ENCODE measurements at regions not wholly inside any gene's neighbourhood (a gene's known extent, or its start where the extent isn't known, plus 50 kb on each side); places are given as distances from the start of the nearest gene placed in this dataset.

DNA sequence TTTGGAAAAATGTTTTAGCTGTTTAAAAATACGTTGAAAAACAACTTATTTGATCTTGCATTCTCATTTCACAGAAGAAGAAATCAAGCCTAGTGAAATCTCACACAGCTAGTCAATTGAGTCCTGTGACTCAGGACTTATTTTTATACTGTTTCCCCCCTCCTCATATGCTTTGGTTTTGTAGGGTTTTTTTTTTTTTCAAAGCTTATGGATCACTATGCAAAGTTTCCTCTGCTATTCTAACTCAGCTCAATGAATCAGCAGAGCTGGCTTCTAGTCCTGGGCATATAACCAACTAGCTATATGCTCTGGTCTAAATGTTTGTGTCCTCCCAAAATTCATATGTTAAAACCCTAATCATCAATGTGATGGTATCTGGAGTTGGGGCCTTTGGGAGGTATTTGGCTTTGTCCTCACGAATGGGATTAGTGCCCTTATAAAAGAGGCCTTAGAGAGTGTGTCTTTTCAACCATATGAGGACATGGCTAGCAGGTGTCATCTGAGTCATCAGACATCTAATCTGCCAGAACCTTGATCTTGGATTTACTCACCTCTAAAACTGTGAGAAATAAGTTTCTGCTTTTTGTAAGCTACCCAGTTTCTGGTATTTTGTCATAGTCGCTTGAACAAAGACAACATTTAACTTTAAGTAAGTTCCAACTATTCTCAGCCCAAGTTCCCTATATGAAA, 317.2 kb upstream of the C1orf87 start:
- H3K27ac Mint-ChIP-seq: no peak overlapping the region
- no peak for ATAC-seq
- H3K36me3 Mint-ChIP-seq: no peaks in the 10 kb centered on the region
- TF ChIP-seq, protein P1, sequence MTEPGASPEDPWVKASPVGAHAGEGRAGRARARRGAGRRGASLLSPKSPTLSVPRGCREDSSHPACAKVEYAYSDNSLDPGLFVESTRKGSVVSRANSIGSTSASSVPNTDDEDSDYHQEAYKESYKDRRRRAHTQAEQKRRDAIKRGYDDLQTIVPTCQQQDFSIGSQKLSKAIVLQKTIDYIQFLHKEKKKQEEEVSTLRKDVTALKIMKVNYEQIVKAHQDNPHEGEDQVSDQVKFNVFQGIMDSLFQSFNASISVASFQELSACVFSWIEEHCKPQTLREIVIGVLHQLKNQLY (CRISPR knock-in tag; IDR thresholded peaks at IDR 0.05): no peak
- TF ChIP-seq ESRRA (CRISPR knock-in tag; IDR thresholded peaks at IDR 0.05; ENCODE audit: borderline replicate concordance) (no peak), FOXP1 (CRISPR knock-in tag; IDR thresholded peaks at IDR 0.05; ENCODE audit: borderline replicate concordance) (no peak), SMAD3 (CRISPR knock-in tag; IDR thresholded peaks at IDR 0.05; ENCODE audit: borderline replicate concordance) (no peak), FOXJ3 (CRISPR knock-in tag; IDR thresholded peaks at IDR 0.05; ENCODE audit: borderline replicate concordance) (no peak), TEAD4 (CRISPR knock-in tag; IDR thresholded peaks at IDR 0.05) (no peak), SOX15 (CRISPR knock-in tag; IDR thresholded peaks at IDR 0.05) (no peak), ATF1 (CRISPR knock-in tag; IDR thresholded peaks at IDR 0.05) (no peak), ZNF396 (CRISPR knock-in tag; IDR thresholded peaks at IDR 0.05; ENCODE audit: borderline replicate concordance) (no peak), CREM (CRISPR knock-in tag; IDR thresholded peaks at IDR 0.05) (no peak), ZBTB21 (CRISPR knock-in tag; IDR thresholded peaks at IDR 0.05; ENCODE audit: borderline replicate concordance) (no peak)
- TF ChIP-seq, protein P2, sequence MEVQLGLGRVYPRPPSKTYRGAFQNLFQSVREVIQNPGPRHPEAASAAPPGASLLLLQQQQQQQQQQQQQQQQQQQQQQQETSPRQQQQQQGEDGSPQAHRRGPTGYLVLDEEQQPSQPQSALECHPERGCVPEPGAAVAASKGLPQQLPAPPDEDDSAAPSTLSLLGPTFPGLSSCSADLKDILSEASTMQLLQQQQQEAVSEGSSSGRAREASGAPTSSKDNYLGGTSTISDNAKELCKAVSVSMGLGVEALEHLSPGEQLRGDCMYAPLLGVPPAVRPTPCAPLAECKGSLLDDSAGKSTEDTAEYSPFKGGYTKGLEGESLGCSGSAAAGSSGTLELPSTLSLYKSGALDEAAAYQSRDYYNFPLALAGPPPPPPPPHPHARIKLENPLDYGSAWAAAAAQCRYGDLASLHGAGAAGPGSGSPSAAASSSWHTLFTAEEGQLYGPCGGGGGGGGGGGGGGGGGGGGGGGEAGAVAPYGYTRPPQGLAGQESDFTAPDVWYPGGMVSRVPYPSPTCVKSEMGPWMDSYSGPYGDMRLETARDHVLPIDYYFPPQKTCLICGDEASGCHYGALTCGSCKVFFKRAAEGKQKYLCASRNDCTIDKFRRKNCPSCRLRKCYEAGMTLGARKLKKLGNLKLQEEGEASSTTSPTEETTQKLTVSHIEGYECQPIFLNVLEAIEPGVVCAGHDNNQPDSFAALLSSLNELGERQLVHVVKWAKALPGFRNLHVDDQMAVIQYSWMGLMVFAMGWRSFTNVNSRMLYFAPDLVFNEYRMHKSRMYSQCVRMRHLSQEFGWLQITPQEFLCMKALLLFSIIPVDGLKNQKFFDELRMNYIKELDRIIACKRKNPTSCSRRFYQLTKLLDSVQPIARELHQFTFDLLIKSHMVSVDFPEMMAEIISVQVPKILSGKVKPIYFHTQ (CRISPR knock-in tag; IDR thresholded peaks at IDR 0.05): no peak
- TF ChIP-seq, protein P3, sequence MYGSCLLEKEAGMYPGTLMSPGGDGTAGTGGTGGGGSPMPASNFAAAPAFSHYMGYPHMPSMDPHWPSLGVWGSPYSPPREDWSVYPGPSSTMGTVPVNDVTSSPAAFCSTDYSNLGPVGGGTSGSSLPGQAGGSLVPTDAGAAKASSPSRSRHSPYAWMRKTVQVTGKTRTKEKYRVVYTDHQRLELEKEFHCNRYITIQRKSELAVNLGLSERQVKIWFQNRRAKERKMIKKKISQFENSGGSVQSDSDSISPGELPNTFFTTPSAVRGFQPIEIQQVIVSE (CRISPR knock-in tag; IDR thresholded peaks at IDR 0.05; ENCODE audit: borderline replicate concordance): no peak
- TF ChIP-seq, protein P4, sequence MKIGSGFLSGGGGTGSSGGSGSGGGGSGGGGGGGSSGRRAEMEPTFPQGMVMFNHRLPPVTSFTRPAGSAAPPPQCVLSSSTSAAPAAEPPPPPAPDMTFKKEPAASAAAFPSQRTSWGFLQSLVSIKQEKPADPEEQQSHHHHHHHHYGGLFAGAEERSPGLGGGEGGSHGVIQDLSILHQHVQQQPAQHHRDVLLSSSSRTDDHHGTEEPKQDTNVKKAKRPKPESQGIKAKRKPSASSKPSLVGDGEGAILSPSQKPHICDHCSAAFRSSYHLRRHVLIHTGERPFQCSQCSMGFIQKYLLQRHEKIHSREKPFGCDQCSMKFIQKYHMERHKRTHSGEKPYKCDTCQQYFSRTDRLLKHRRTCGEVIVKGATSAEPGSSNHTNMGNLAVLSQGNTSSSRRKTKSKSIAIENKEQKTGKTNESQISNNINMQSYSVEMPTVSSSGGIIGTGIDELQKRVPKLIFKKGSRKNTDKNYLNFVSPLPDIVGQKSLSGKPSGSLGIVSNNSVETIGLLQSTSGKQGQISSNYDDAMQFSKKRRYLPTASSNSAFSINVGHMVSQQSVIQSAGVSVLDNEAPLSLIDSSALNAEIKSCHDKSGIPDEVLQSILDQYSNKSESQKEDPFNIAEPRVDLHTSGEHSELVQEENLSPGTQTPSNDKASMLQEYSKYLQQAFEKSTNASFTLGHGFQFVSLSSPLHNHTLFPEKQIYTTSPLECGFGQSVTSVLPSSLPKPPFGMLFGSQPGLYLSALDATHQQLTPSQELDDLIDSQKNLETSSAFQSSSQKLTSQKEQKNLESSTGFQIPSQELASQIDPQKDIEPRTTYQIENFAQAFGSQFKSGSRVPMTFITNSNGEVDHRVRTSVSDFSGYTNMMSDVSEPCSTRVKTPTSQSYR (CRISPR knock-in tag; IDR thresholded peaks at IDR 0.05): no peak
- TF ChIP-seq, protein P5, sequence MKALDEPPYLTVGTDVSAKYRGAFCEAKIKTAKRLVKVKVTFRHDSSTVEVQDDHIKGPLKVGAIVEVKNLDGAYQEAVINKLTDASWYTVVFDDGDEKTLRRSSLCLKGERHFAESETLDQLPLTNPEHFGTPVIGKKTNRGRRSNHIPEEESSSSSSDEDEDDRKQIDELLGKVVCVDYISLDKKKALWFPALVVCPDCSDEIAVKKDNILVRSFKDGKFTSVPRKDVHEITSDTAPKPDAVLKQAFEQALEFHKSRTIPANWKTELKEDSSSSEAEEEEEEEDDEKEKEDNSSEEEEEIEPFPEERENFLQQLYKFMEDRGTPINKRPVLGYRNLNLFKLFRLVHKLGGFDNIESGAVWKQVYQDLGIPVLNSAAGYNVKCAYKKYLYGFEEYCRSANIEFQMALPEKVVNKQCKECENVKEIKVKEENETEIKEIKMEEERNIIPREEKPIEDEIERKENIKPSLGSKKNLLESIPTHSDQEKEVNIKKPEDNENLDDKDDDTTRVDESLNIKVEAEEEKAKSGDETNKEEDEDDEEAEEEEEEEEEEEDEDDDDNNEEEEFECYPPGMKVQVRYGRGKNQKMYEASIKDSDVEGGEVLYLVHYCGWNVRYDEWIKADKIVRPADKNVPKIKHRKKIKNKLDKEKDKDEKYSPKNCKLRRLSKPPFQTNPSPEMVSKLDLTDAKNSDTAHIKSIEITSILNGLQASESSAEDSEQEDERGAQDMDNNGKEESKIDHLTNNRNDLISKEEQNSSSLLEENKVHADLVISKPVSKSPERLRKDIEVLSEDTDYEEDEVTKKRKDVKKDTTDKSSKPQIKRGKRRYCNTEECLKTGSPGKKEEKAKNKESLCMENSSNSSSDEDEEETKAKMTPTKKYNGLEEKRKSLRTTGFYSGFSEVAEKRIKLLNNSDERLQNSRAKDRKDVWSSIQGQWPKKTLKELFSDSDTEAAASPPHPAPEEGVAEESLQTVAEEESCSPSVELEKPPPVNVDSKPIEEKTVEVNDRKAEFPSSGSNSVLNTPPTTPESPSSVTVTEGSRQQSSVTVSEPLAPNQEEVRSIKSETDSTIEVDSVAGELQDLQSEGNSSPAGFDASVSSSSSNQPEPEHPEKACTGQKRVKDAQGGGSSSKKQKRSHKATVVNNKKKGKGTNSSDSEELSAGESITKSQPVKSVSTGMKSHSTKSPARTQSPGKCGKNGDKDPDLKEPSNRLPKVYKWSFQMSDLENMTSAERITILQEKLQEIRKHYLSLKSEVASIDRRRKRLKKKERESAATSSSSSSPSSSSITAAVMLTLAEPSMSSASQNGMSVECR (CRISPR knock-in tag; IDR thresholded peaks at IDR 0.05; ENCODE audit: borderline replicate concordance): no peak
- H3K4me3 Mint-ChIP-seq: no peak overlapping the region
- no peaks in the 10 kb centered on the region for H3K27me3 Mint-ChIP-seq (ENCODE audit: low read depth)
- H3K9me3 Mint-ChIP-seq: no peaks in the 10 kb centered on the region
- peaks cover 7% of the 10 kb centered on the region for H3K4me1 Mint-ChIP-seq
- POLR2A ChIA-PET: interaction anchor here (0.6 kb wide), 1 partner anchor 414 kb away, joined by 3 read pairs; no protein-coding TSS in a partner anchor
- DNase-seq (ENCODE audit: low spot score): no peak
- CTCF ChIA-PET: no interaction called here
